ENCODE measurements at regions not wholly inside any gene's neighbourhood (a gene's known extent, or its start where the extent isn't known, plus 50 kb on each side); places are given as distances from the start of the nearest gene placed in this dataset.

DNA sequence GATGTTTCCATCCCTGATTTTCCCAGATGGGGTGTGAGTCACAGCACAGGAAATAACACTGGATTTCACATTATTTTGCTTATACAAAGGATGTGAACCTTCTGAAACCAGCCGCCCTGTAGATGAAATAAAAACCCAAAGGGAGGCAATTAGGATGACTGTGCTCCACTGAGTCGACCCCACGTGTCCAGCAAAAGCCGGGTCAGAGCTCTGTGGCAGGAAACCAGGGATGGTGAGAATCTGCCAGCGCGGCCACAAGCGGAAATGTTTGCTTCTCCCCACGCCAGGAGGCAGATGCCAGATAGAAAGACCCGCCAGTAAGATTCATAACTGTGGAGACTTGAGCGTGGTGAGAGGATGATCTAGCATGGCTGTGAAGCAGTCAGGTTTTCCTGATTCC is 764.4 kb downstream of the LIG4 start:
- TF ChIP-seq, protein P1, sequence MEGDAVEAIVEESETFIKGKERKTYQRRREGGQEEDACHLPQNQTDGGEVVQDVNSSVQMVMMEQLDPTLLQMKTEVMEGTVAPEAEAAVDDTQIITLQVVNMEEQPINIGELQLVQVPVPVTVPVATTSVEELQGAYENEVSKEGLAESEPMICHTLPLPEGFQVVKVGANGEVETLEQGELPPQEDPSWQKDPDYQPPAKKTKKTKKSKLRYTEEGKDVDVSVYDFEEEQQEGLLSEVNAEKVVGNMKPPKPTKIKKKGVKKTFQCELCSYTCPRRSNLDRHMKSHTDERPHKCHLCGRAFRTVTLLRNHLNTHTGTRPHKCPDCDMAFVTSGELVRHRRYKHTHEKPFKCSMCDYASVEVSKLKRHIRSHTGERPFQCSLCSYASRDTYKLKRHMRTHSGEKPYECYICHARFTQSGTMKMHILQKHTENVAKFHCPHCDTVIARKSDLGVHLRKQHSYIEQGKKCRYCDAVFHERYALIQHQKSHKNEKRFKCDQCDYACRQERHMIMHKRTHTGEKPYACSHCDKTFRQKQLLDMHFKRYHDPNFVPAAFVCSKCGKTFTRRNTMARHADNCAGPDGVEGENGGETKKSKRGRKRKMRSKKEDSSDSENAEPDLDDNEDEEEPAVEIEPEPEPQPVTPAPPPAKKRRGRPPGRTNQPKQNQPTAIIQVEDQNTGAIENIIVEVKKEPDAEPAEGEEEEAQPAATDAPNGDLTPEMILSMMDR (IDR thresholded peaks at IDR 0.05; ENCODE audit: poor library complexity) = no peak
- no peak for TF ChIP-seq EZH2phosphoT487 (IDR thresholded peaks at IDR 0.05; ENCODE audit: low read depth, severe bottlenecking, unreplicated experiment)

Measured in hepatocyte (in vitro differentiated cells).